Transverse colon (tissue), 4 donors: ENCODE measurements at regions not wholly inside any gene's neighbourhood (a gene's known extent, or its start where the extent isn't known, plus 50 kb on each side); places are given as distances from the start of the nearest gene placed in this dataset.

Experiments
- DNase-seq: peaks from one replicate; pipeline ENCODE4 v3.0.0-alpha.2; 2019
- H3K27ac ChIP-seq, 4 donors: fragments of 200-600 bp; sonication (generic); 2 replicates each; pipeline ENCODE4 v1.5.1; 2016 to 2018; ENCODE audit warnings: inconsistent platforms in 4 of 4
- H3K27me3 ChIP-seq: fragments of 200-600 bp; sonication (generic); 2 replicates; pipeline ENCODE4 v1.5.1; 2017; ENCODE audit warnings: inconsistent platforms
- H3K36me3 ChIP-seq, 4 donors: fragments of 200-600 bp; sonication (generic); 2 replicates each; pipeline ENCODE4 v1.5.1; 2017 to 2019; ENCODE audit warnings: inconsistent platforms in 4 of 4
- H3K4me1 ChIP-seq, 4 donors: fragments of 200-600 bp; sonication (generic); 2 replicates each; pipeline ENCODE4 v1.5.1; 2017 to 2020; ENCODE audit warnings: inconsistent platforms in 4 of 4
- H3K4me3 ChIP-seq, 4 donors: fragments of 200-600 bp; sonication (generic); 1 replicate in 1 of 4; 2 replicates in 3 of 4; pipeline versions ENCODE4 v1.5.1 to v1.6.1; 2017 to 2019; ENCODE audit warnings: inconsistent platforms in 4 of 4
- H3K9me3 ChIP-seq, 2 donors: fragments of 200-600 bp; sonication (generic); 2 replicates each; pipeline ENCODE4 v1.5.1; 2017 to 2019; ENCODE audit warnings: inconsistent platforms in 2 of 2
- CTCF ChIP-seq, 5 experiments: fragments of 200-600 bp in 3 of 5; fragments of 450-650 bp in 2 of 5; sonication (generic) in 3 of 5; IDR thresholded peaks; 1 replicate in 2 of 5; 2 replicates in 3 of 5; pipeline ENCODE4 v1.5.1; 2016 to 2017; ENCODE audit warnings: antibody characterized with exemption in 5 of 5, inconsistent platforms in 3 of 5, mild to moderate bottlenecking in 2 of 5, moderate library complexity in 1 of 5
- EP300 ChIP-seq: sonication (generic); formaldehyde crosslinking; IDR thresholded peaks from one replicate; pipeline ENCODE4 v1.6.1; 2017; ENCODE audit warnings: antibody characterized with exemption, low read depth
- POLR2A ChIP-seq: fragments of 450-650 bp; IDR thresholded peaks from one replicate; pipeline ENCODE4 v1.6.1; 2016; ENCODE audit warnings: antibody characterized with exemption, mild to moderate bottlenecking, moderate library complexity
- POLR2AphosphoS5 ChIP-seq, 3 donors: sonication (generic); formaldehyde crosslinking; IDR thresholded peaks; one replicate each; pipeline ENCODE4 v1.6.1; 2016; ENCODE audit warnings: antibody characterized with exemption in 3 of 3
- whole genome bisulfite sequencing, 2 donors: methylation state at CpG; one replicate each; pipeline ENCODE4 v1.1.5; 2018; ENCODE audit warnings: low coverage in 1 of 2; 5-methylcytosine and 5-hydroxymethylcytosine counted together
- in situ Hi-C, 4 donors: fragments of 200-750 bp; cut with MboI; loops; one replicate each; pipeline versions ENCODE4 v1.15.0 to v1.15.1; 2017; ENCODE audit warnings: low sequenced_read_pairs in 3 of 4, low pct_ligation_motif_present in 1 of 4, low pct_unique_long_range_greater_than_20kb in 1 of 4
- intact Hi-C: fragments of 100-400 bp; cut with DNase I; formaldehyde crosslinking; loops from one replicate; pipeline ENCODE4 v1.15.1; 2023; ENCODE audit warnings: low total_unique reads

- no peak overlapping the region for H3K4me3 ChIP-seq
- no peaks in the 10 kb centered on the region for H3K9me3 ChIP-seq
- H3K4me1 ChIP-seq: peaks cover 8 to 42% (median 24%) of the 10 kb centered on the region in 4 donors
- no peaks in the 10 kb centered on the region for H3K36me3 ChIP-seq
- 40 to 45% methylated on average over 4 of the region's 4 CpGs for WGBS, 2 donors
- TF ChIP-seq POLR2A: no peak
- no peak for TF ChIP-seq EP300
- TF ChIP-seq CTCF (IDR thresholded peaks at IDR 0.05): no peak
- TF ChIP-seq POLR2AphosphoS5 (IDR thresholded peaks at IDR 0.05): no peak
- in situ Hi-C loops: no loop called here
- no peaks in the 10 kb centered on the region for H3K27me3 ChIP-seq
- intact Hi-C loops: no loop called here
- peak overlapping the region in 1 of 4 donors; percentile 19 for H3K27ac ChIP-seq
- no peak for DNase-seq
Observed at GRCh38 chr9:515665-516064, 301.0 kb downstream of the DOCK8 start.

GRCh38 chr9:517993-518392 is 303.3 kb downstream of the DOCK8 start:
- no peaks in the 10 kb centered on the region for H3K9me3 ChIP-seq
- peak overlapping the region; percentile 70 to 82 (median 76) for H3K27ac ChIP-seq
- 53% methylated on average over 4 of the region's 4 CpGs; no CpG with 5 or more reads in 1 of the 2 donors for WGBS, 2 donors
- no peaks in the 10 kb centered on the region for H3K27me3 ChIP-seq
- intact Hi-C loops: no loop called here
- peaks cover 7 to 33% (median 22%) of the 10 kb centered on the region in 4 donors for H3K4me1 ChIP-seq
- in situ Hi-C loops: no loop called here
- H3K36me3 ChIP-seq: no peaks in the 10 kb centered on the region
- TF ChIP-seq EP300 (no peak), POLR2A (no peak), POLR2AphosphoS5 (IDR thresholded peaks at IDR 0.05) (no peak), CTCF (IDR thresholded peaks at IDR 0.05) (no peak)
- no peak overlapping the region for H3K4me3 ChIP-seq
- DNase-seq: no peak

- in situ Hi-C loops: no loop called here
- peaks cover 5 to 31% (median 24%) of the 10 kb centered on the region in 4 donors for H3K4me1 ChIP-seq
- no peaks in the 10 kb centered on the region for H3K36me3 ChIP-seq
- peak; percentile 60 for DNase-seq
- 29 to 55% methylated on average over 4 to 5 of the region's 5 CpGs for WGBS, 2 donors
- no peaks in the 10 kb centered on the region for H3K27me3 ChIP-seq
- intact Hi-C loops: no loop called here
- TF ChIP-seq EP300: no peak
- TF ChIP-seq POLR2A: no peak
- TF ChIP-seq POLR2AphosphoS5 (IDR thresholded peaks at IDR 0.05): peak in 1 of 3 donors; percentile 14
- no peak for TF ChIP-seq CTCF (IDR thresholded peaks at IDR 0.05)
- H3K4me3 ChIP-seq: no peak overlapping the region
- H3K9me3 ChIP-seq: no peaks in the 10 kb centered on the region
- H3K27ac ChIP-seq: peak overlapping the region; percentile 70 to 82 (median 76)
Observed at GRCh38 chr9:518540-518939, 303.9 kb downstream of the DOCK8 start.

GRCh38 chr9:519579-519978 is 304.9 kb downstream of the DOCK8 start:
- Histone ChIP-seq H3K9me3 (no peaks in the 10 kb centered on the region), H3K27me3 (no peaks in the 10 kb centered on the region), H3K4me1 (peaks cover 5 to 38% (median 28%) of the 10 kb centered on the region in 4 donors), H3K27ac (peak overlapping the region; percentile 70 to 82 (median 76)), H3K4me3 (no peak overlapping the region), H3K36me3 (no peaks in the 10 kb centered on the region)
- no peak for TF ChIP-seq EP300
- no peak for TF ChIP-seq CTCF (IDR thresholded peaks at IDR 0.05)
- TF ChIP-seq POLR2AphosphoS5 (IDR thresholded peaks at IDR 0.05): no peak
- no peak for TF ChIP-seq POLR2A
- DNase-seq: no peak
- WGBS, 2 donors: 41 to 45% methylated on average over 2 to 3 of the region's 3 CpGs
- intact Hi-C loops: no loop called here
- in situ Hi-C loops: no loop called here
